ENCODE measurements at regions not wholly inside any gene's neighbourhood (a gene's known extent, or its start where the extent isn't known, plus 50 kb on each side); places are given as distances from the start of the nearest gene placed in this dataset.

DNA sequence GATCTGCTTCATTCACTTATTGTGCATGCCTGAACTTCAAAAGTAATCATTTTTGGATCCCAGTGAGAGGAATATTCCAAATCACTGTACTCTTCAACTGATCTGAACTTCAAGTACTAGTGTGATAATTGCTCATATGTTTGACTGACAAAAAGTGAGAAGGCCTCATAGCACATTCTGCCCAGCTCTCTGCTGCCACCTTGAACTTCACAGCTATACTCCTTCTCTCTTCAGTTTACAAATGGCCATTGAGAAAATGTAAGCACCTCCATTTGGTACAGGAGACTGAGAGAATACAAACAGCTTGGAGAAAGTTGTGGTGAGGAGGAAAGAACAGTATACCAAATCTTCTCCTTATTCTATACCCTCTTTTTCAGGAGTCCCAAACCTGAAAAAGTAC, 946.0 kb upstream of the CHAC2 start:
- H3K27me3 Mint-ChIP-seq: no peaks in the 10 kb centered on the region
- no peak for DNase-seq
- H3K4me1 Mint-ChIP-seq: no peaks in the 10 kb centered on the region
- no peak overlapping the region for H3K4me3 Mint-ChIP-seq
- intact Hi-C loops (cut with micrococcal nuclease): no loop called here
- H3K9me3 Mint-ChIP-seq: no peaks in the 10 kb centered on the region
- H3K27ac Mint-ChIP-seq: no peak overlapping the region
- H3K36me3 Mint-ChIP-seq (ENCODE audit: low read depth): no peaks in the 10 kb centered on the region

GRCh38 chr2:52818958-52819357, 948.6 kb upstream of the CHAC2 start:
- Mint-ChIP-seq H3K27ac (no peak overlapping the region), H3K27me3 (no peaks in the 10 kb centered on the region), H3K36me3 (ENCODE audit: low read depth) (no peaks in the 10 kb centered on the region), H3K4me3 (no peak overlapping the region), H3K9me3 (peaks cover 4% of the 10 kb centered on the region), H3K4me1 (no peaks in the 10 kb centered on the region)
- intact Hi-C loops (cut with micrococcal nuclease): no loop called here
- no peak for DNase-seq

DNA sequence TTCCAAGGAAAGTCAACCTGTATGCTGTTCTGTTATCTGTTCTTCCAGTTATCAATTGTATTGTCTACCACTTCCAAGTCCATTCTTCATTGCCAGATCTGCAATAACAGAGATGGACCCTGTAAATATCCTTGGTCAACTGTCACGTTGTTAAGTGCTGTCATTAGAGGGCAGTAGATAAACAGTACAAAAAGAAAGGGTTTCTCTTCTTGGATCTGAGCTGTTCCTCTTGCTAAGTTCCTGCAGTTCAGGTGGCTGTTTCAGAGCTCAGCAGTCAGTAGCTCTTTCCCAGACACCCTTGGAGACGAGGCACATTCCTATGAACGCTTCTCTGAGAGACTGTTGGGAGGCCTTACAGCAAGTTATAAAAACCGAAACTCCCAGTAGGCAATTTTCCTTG, 957.1 kb upstream of the CHAC2 start:
- no peak for DNase-seq

GRCh38 chr2:52805901-52806410, 961.6 kb upstream of the CHAC2 start:
- no peaks in the 10 kb centered on the region for H3K27me3 Mint-ChIP-seq
- DNase-seq: no peak
- H3K9me3 Mint-ChIP-seq: no peaks in the 10 kb centered on the region
- intact Hi-C loops (cut with micrococcal nuclease): no loop called here
- no peaks in the 10 kb centered on the region for H3K36me3 Mint-ChIP-seq (ENCODE audit: low read depth)
- H3K4me3 Mint-ChIP-seq: no peak overlapping the region
- no peak overlapping the region for H3K27ac Mint-ChIP-seq
- H3K4me1 Mint-ChIP-seq: no peaks in the 10 kb centered on the region

More for the DNA sequence above, 957.1 kb upstream of the CHAC2 start:
- Mint-ChIP-seq H3K4me1 (no peaks in the 10 kb centered on the region), H3K9me3 (peaks cover 4% of the 10 kb centered on the region), H3K27me3 (no peaks in the 10 kb centered on the region), H3K27ac (no peak overlapping the region), H3K4me3 (no peak overlapping the region), H3K36me3 (ENCODE audit: low read depth) (no peaks in the 10 kb centered on the region)
- intact Hi-C loops (cut with micrococcal nuclease): no loop called here

DNA sequence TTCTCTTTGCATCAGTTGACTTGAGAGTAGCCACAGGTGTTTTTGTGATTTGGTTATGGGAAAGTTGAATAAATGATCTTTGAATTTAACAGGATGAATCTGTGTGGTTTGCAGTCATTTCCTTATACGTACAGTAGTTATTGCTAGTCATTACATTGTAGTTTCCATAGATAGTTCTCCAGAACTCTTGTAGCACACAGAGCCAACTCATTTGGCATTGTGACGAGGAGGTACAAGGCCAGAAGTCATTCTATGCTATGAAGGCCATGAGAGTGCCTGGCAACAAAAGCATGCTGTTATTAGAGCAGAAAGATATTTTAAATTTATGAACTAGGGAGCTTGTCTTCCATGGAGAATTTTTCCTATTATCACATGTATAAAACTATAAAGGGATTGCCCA, 973.0 kb upstream of the CHAC2 start:
- H3K36me3 Mint-ChIP-seq (ENCODE audit: low read depth): no peaks in the 10 kb centered on the region
- no peaks in the 10 kb centered on the region for H3K9me3 Mint-ChIP-seq
- DNase-seq: no peak
- H3K4me3 Mint-ChIP-seq: no peak overlapping the region
- no peaks in the 10 kb centered on the region for H3K4me1 Mint-ChIP-seq
- intact Hi-C loops (cut with micrococcal nuclease): no loop called here
- H3K27ac Mint-ChIP-seq: no peak overlapping the region
- H3K27me3 Mint-ChIP-seq: no peaks in the 10 kb centered on the region

GRCh38 chr2:52779446-52779845, 988.2 kb upstream of the CHAC2 start:
- no peak for DNase-seq
- intact Hi-C loops (cut with micrococcal nuclease): no loop called here
- Mint-ChIP-seq H3K27me3 (no peaks in the 10 kb centered on the region), H3K36me3 (ENCODE audit: low read depth) (no peaks in the 10 kb centered on the region), H3K4me1 (no peaks in the 10 kb centered on the region), H3K9me3 (no peaks in the 10 kb centered on the region), H3K27ac (no peak overlapping the region), H3K4me3 (no peak overlapping the region)

DNA sequence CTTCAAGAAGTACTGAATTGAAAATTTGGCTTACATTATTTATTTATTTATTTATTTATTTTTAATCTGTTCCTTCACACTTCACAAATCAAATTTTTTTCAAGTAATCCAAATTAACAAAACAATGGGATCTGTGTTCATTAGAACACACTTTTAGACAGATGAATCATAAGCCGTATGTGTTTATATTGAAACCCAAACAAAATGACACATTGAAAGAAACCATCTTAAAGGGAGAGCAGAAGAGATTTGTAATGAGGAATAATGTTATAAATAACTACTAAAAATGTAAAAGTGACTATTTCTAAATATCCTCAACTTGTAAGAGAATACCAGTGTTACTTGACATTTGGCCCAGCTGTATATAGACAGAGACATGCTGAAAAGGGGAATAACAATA, 991.0 kb upstream of the CHAC2 start:
- DNase-seq: no peak
- Mint-ChIP-seq H3K4me3 (no peak overlapping the region), H3K27me3 (no peaks in the 10 kb centered on the region), H3K27ac (no peak overlapping the region), H3K36me3 (ENCODE audit: low read depth) (no peaks in the 10 kb centered on the region), H3K4me1 (no peaks in the 10 kb centered on the region), H3K9me3 (peaks cover 7% of the 10 kb centered on the region)
- intact Hi-C loops (cut with micrococcal nuclease): no loop called here

GRCh38 chr2:52775674-52776073, 991.9 kb upstream of the CHAC2 start:
- Mint-ChIP-seq H3K27me3 (no peaks in the 10 kb centered on the region), H3K9me3 (peaks cover 10% of the 10 kb centered on the region), H3K4me1 (no peaks in the 10 kb centered on the region), H3K27ac (no peak overlapping the region), H3K36me3 (ENCODE audit: low read depth) (no peaks in the 10 kb centered on the region), H3K4me3 (no peak overlapping the region)
- intact Hi-C loops (cut with micrococcal nuclease): no loop called here
- no peak for DNase-seq

- Mint-ChIP-seq H3K36me3 (ENCODE audit: low read depth) (no peaks in the 10 kb centered on the region), H3K4me3 (no peak overlapping the region), H3K4me1 (no peaks in the 10 kb centered on the region), H3K27ac (no peak overlapping the region), H3K9me3 (peaks cover 9% of the 10 kb centered on the region), H3K27me3 (no peaks in the 10 kb centered on the region)
- intact Hi-C loops (cut with micrococcal nuclease): no loop called here
- no peak for DNase-seq
Observed at GRCh38 chr2:52765735-52766134, 1001.9 kb upstream of the CHAC2 start.

DNA sequence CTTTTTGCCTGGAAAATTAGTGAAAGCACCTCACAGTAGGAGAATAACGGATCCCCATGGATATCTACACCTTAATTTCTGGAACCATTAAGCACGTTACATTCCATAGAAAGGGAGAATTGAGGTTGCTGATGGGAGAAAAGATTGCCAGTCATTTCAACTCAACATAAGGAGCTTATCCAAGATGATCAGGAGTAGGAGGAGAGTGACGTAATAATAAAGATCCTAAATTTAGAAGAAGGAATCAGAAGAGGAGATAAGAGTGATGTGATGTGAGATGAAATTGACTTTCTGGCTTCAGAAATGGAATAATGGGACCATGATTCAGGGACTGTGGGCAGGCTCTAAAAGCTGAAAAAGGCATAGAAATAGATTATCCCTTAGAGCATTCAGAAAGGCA, 1017.8 kb upstream of the CHAC2 start:
- DNase-seq: no peak
- peaks cover 2% of the 10 kb centered on the region for H3K9me3 Mint-ChIP-seq
- no peaks in the 10 kb centered on the region for H3K36me3 Mint-ChIP-seq (ENCODE audit: low read depth)
- no peaks in the 10 kb centered on the region for H3K4me1 Mint-ChIP-seq
- H3K27me3 Mint-ChIP-seq: no peaks in the 10 kb centered on the region
- no peak overlapping the region for H3K27ac Mint-ChIP-seq
- H3K4me3 Mint-ChIP-seq: no peak overlapping the region
- intact Hi-C loops (cut with micrococcal nuclease): no loop called here

- DNase-seq: no peak
- Mint-ChIP-seq H3K9me3 (peaks cover 5% of the 10 kb centered on the region), H3K36me3 (ENCODE audit: low read depth) (no peaks in the 10 kb centered on the region), H3K27me3 (no peaks in the 10 kb centered on the region), H3K4me3 (no peak overlapping the region), H3K4me1 (no peaks in the 10 kb centered on the region), H3K27ac (no peak overlapping the region)
- intact Hi-C loops (cut with micrococcal nuclease): no loop called here
Observed at GRCh38 chr2:52745144-52745543, 1022.5 kb upstream of the CHAC2 start.

- Mint-ChIP-seq H3K9me3 (peaks cover 7% of the 10 kb centered on the region), H3K4me3 (no peak overlapping the region), H3K27ac (no peak overlapping the region), H3K4me1 (no peaks in the 10 kb centered on the region), H3K36me3 (ENCODE audit: low read depth) (no peaks in the 10 kb centered on the region), H3K27me3 (no peaks in the 10 kb centered on the region)
- DNase-seq: no peak
- intact Hi-C loops (cut with micrococcal nuclease): no loop called here
Observed at GRCh38 chr2:52732849-52733395, 1034.7 kb upstream of the CHAC2 start.

DNA sequence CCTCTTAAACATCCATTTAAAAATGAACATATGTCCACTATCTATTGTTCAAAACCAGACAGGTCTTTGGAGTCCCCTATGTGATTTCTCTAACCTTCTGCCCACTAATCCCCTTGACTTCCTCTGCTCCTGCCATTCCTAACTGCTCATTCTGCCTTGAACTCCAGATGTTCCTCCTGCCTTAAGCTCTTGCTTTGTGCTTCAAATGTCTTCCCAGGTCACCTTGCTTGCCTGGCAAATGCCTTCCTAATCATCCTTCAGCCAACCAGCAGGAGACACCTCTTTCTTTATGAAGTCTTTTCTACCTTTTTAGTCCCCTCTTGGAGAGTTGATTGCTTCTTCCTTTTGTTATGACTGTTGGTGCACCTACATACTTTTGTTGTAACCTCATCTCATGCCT, 1043.0 kb upstream of the CHAC2 start:
- H3K4me3 Mint-ChIP-seq: no peak overlapping the region
- H3K36me3 Mint-ChIP-seq (ENCODE audit: low read depth): no peaks in the 10 kb centered on the region
- no peak overlapping the region for H3K27ac Mint-ChIP-seq
- intact Hi-C loops (cut with micrococcal nuclease): no loop called here
- H3K4me1 Mint-ChIP-seq: no peaks in the 10 kb centered on the region
- H3K9me3 Mint-ChIP-seq: peaks cover 3% of the 10 kb centered on the region
- H3K27me3 Mint-ChIP-seq: no peaks in the 10 kb centered on the region
- no peak for DNase-seq

GRCh38 chr2:52717836-52718235, 1049.8 kb upstream of the CHAC2 start:
- Mint-ChIP-seq H3K9me3 (no peaks in the 10 kb centered on the region), H3K27me3 (no peaks in the 10 kb centered on the region), H3K27ac (no peak overlapping the region), H3K4me1 (no peaks in the 10 kb centered on the region), H3K36me3 (ENCODE audit: low read depth) (no peaks in the 10 kb centered on the region), H3K4me3 (no peak overlapping the region)
- intact Hi-C loops (cut with micrococcal nuclease): no loop called here
- DNase-seq: no peak

GRCh38 chr2:52710810-52711618, 1056.6 kb upstream of the CHAC2 start:
- H3K4me3 Mint-ChIP-seq: no peak overlapping the region
- intact Hi-C loops (cut with micrococcal nuclease): no loop called here
- DNase-seq: no peak
- H3K9me3 Mint-ChIP-seq: peaks cover 3% of the 10 kb centered on the region
- no peak overlapping the region for H3K27ac Mint-ChIP-seq
- H3K4me1 Mint-ChIP-seq: no peaks in the 10 kb centered on the region
- no peaks in the 10 kb centered on the region for H3K36me3 Mint-ChIP-seq (ENCODE audit: low read depth)
- H3K27me3 Mint-ChIP-seq: no peaks in the 10 kb centered on the region
